Fibroblast of lung (primary cell): ENCODE measurements at regions not wholly inside any gene's neighbourhood (a gene's known extent, or its start where the extent isn't known, plus 50 kb on each side); places are given as distances from the start of the nearest gene placed in this dataset.

ENCODE experiments used
- DNase-seq, 2 donors: peaks; one replicate each; pipeline versions ENCODE4 v3.0.0 to v3.0.0-alpha.2; 2010; ENCODE audit warnings: low read depth in 2 of 2
- H2AFZ ChIP-seq: 2 replicates; pipeline ENCODE4 v1.5.1; 2012; ENCODE audit warnings: low read length, control low read depth, inconsistent platforms
- H3K27ac ChIP-seq: 2 replicates; pipeline ENCODE4 v1.5.1; 2011; ENCODE audit warnings: low read length, control low read depth; ENCODE audit not compliant: insufficient read depth
- H3K27me3 ChIP-seq: 2 replicates; pipeline ENCODE4 v1.5.1; 2011; ENCODE audit warnings: mild to moderate bottlenecking, low read length; ENCODE audit not compliant: control insufficient read depth, insufficient read depth
- H3K36me3 ChIP-seq: 2 replicates; pipeline ENCODE4 v1.5.1; 2011; ENCODE audit warnings: low read length; ENCODE audit not compliant: control insufficient read depth, insufficient read depth
- H3K4me1 ChIP-seq: 2 replicates; pipeline ENCODE4 v1.5.1; 2011; ENCODE audit warnings: low read length; ENCODE audit not compliant: control insufficient read depth, insufficient read depth; ENCODE audit errors: extremely low read depth
- H3K4me2 ChIP-seq: 2 replicates; pipeline ENCODE4 v1.5.1; 2011; ENCODE audit warnings: low read length, control low read depth; ENCODE audit not compliant: insufficient read depth; ENCODE audit errors: extremely low read depth
- H3K4me3 ChIP-seq, 4 experiments: fragments of 200-600 bp in 1 of 4; sonication (generic) in 1 of 4; replicated peaks in 1 of 4; 2 replicates each; pipeline ENCODE4 v1.5.1; 2011 to 2016; ENCODE audit warnings: low read length in 4 of 4, low read depth in 3 of 4, mild to moderate bottlenecking in 3 of 4, control low read depth in 2 of 4, inconsistent platforms in 1 of 4, mixed read lengths in 1 of 4; ENCODE audit not compliant: insufficient read depth in 1 of 4; ENCODE audit errors: control extremely low read depth in 1 of 4
- H3K79me2 ChIP-seq: 2 replicates; pipeline ENCODE4 v1.5.1; 2012; ENCODE audit warnings: mild to moderate bottlenecking, low read length, inconsistent platforms; ENCODE audit not compliant: control insufficient read depth, insufficient read depth
- H3K9ac ChIP-seq: 2 replicates; pipeline ENCODE4 v1.5.1; 2011; ENCODE audit warnings: mild to moderate bottlenecking, low read length, control low read depth; ENCODE audit not compliant: insufficient read depth
- H3K9me3 ChIP-seq: 2 replicates; pipeline ENCODE4 v1.5.1; 2012; ENCODE audit warnings: low read depth, low read length; ENCODE audit not compliant: control insufficient read depth, insufficient read depth
- H4K20me1 ChIP-seq: 2 replicates; pipeline ENCODE4 v1.5.1; 2011; ENCODE audit warnings: low read length; ENCODE audit not compliant: control insufficient read depth, insufficient read depth; ENCODE audit errors: extremely low read depth
- EZH2 ChIP-seq: IDR thresholded peaks from 2 replicates; pipeline ENCODE4 v1.5.1; 2012; ENCODE audit warnings: low read length, control low read depth, mild to moderate bottlenecking; ENCODE audit errors: missing control alignments
- TF ChIP-seq, protein P1 (sequence below), 2 donors: IDR thresholded peaks in 1 of 2; conservative IDR thresholded peaks in 1 of 2; 1 replicate in 1 of 2; 2 replicates in 1 of 2; pipeline ENCODE4 v1.5.1; 2011 to 2012; ENCODE audit warnings: low read length in 2 of 2, control low read depth in 1 of 2, inconsistent platforms in 1 of 2, low read depth in 1 of 2, mild to moderate bottlenecking in 1 of 2

DNA sequence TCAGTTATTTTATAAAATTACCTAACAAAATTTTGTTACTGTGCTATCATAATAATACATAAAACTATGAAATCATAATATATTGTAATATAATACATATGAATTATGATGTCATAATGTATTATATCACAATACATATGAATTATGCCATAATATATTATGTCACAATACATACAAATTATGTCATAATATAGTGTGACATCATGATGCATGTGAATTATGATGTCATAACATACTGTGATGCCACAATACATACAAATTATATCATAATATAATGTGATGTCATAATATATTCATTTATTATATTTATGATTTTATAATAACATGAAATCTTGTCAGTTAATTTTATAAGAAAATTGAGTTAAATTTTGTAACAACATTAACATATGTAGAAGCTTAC lies 2021.6 kb downstream of the TP53TG3F start:
- Histone ChIP-seq H3K4me1 (no peaks in the 10 kb centered on the region), H3K9ac (no peak overlapping the region), H3K36me3 (no peaks in the 10 kb centered on the region), H3K4me3 (no peak overlapping the region), H3K9me3 (peaks cover 3% of the 10 kb centered on the region), H2AFZ (no peak overlapping the region), H4K20me1 (no peaks in the 10 kb centered on the region), H3K27me3 (no peaks in the 10 kb centered on the region), H3K79me2 (no peaks in the 10 kb centered on the region), H3K4me2 (no peak overlapping the region), H3K27ac (no peak overlapping the region)
- no peak for DNase-seq
- TF ChIP-seq, protein P1, sequence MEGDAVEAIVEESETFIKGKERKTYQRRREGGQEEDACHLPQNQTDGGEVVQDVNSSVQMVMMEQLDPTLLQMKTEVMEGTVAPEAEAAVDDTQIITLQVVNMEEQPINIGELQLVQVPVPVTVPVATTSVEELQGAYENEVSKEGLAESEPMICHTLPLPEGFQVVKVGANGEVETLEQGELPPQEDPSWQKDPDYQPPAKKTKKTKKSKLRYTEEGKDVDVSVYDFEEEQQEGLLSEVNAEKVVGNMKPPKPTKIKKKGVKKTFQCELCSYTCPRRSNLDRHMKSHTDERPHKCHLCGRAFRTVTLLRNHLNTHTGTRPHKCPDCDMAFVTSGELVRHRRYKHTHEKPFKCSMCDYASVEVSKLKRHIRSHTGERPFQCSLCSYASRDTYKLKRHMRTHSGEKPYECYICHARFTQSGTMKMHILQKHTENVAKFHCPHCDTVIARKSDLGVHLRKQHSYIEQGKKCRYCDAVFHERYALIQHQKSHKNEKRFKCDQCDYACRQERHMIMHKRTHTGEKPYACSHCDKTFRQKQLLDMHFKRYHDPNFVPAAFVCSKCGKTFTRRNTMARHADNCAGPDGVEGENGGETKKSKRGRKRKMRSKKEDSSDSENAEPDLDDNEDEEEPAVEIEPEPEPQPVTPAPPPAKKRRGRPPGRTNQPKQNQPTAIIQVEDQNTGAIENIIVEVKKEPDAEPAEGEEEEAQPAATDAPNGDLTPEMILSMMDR (conservative IDR thresholded peaks at IDR 0.05 in 1 of 2, IDR thresholded peaks at IDR 0.05 in 1 of 2; ENCODE audit: low read depth in 1 of 2, low read length in 2 of 2): no peak
- TF ChIP-seq EZH2: no peak

DNA sequence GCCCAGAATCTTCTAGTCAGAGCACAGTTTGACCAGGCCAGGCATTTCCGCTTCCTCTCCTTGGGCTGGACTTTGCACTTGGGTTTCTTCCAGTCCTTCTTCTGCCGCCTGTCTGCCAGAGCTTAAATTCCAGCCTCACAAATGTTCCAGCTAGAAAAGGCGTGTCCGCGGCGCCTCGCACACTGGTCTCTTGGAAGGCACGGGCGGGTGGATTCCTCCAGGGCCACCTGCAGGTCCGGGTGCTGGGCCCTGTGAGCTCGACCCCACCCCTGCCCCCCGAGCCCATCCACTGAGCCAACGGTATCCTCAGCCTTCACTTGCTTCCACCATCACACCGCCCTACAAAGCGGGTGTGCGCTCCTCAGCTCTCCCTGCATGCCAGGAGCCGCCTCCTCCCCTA lies 2026.5 kb downstream of the TP53TG3F start:
- peaks cover 3% of the 10 kb centered on the region for H3K9me3 ChIP-seq
- no peaks in the 10 kb centered on the region for H4K20me1 ChIP-seq
- no peak for TF ChIP-seq EZH2
- TF ChIP-seq, protein P1 (conservative IDR thresholded peaks at IDR 0.05 in 1 of 2, IDR thresholded peaks at IDR 0.05 in 1 of 2; ENCODE audit: low read depth in 1 of 2, low read length in 2 of 2): no peak
- H3K79me2 ChIP-seq: no peaks in the 10 kb centered on the region
- no peak overlapping the region for H2AFZ ChIP-seq
- DNase-seq: no peak
- no peaks in the 10 kb centered on the region for H3K36me3 ChIP-seq
- no peak overlapping the region for H3K4me3 ChIP-seq
- H3K27ac ChIP-seq: no peak overlapping the region
- no peaks in the 10 kb centered on the region for H3K27me3 ChIP-seq
- H3K4me2 ChIP-seq: no peak overlapping the region
- no peaks in the 10 kb centered on the region for H3K4me1 ChIP-seq
- no peak overlapping the region for H3K9ac ChIP-seq

DNA sequence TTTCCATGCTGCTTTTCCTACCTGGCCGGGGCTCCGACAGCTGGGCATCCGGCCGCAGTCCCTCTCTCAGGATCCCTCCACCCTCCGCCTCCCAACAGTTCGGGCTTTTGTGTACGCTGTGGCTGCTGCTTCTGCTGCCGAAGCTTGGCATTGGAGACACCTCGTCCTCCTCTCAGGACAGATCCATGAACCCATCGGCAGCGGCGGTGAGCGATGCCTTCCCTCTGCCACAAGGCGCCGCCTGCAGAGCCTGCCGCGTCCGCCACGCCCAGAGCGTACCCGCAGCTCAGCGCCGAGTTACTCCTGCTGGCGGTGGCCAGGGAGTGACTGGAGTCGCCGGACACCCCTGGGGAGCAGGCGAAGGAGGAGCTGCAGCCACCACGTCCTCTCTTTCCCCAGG lies 2032.8 kb downstream of the TP53TG3F start:
- no peak for DNase-seq
- no peaks in the 10 kb centered on the region for H3K4me1 ChIP-seq
- no peak for TF ChIP-seq EZH2
- TF ChIP-seq, protein P1 (conservative IDR thresholded peaks at IDR 0.05 in 1 of 2, IDR thresholded peaks at IDR 0.05 in 1 of 2; ENCODE audit: low read depth in 1 of 2, low read length in 2 of 2): no peak
- H3K27me3 ChIP-seq: no peaks in the 10 kb centered on the region
- no peaks in the 10 kb centered on the region for H3K9me3 ChIP-seq
- H3K4me3 ChIP-seq: no peak overlapping the region
- H4K20me1 ChIP-seq: no peaks in the 10 kb centered on the region
- H3K36me3 ChIP-seq: no peaks in the 10 kb centered on the region
- no peak overlapping the region for H3K9ac ChIP-seq
- H3K4me2 ChIP-seq: no peak overlapping the region
- no peak overlapping the region for H2AFZ ChIP-seq
- no peak overlapping the region for H3K27ac ChIP-seq
- H3K79me2 ChIP-seq: no peaks in the 10 kb centered on the region
